GM23338 (cell line): ENCODE measurements at regions not wholly inside any gene's neighbourhood (a gene's known extent, or its start where the extent isn't known, plus 50 kb on each side); places are given as distances from the start of the nearest gene placed in this dataset.

Experiments used
- ATAC-seq: fragments of 200-7000 bp; cut with Tn5 transposase; 3 replicates; pipeline ENCODE4 v1.9.1; 2020
- DNase-seq: peaks from one replicate; pipeline ENCODE4 v3.0.0-alpha.2; 2015; ENCODE audit warnings: low spot score
- H2AFZ ChIP-seq: fragments of 200-600 bp; sonication (generic); 2 replicates; pipeline ENCODE4 v1.8.0; 2016; ENCODE audit warnings: antibody characterized with exemption, mild to moderate bottlenecking, moderate library complexity
- H3F3A ChIP-seq: fragments of 200-600 bp; sonication (generic); replicated peaks from 2 replicates; pipeline ENCODE4 v1.8.0; 2017; ENCODE audit warnings: antibody characterized with exemption, mixed run types, low read depth
- H3K27ac ChIP-seq: fragments of 200-600 bp; sonication (generic); 2 replicates; pipeline ENCODE4 v1.6.1; 2016; ENCODE audit warnings: low read depth
- H3K27me3 ChIP-seq: fragments of 200-600 bp; sonication (generic); 2 replicates; pipeline ENCODE4 v1.8.0; 2016; ENCODE audit warnings: mild to moderate bottlenecking, mixed run types, moderate library complexity; ENCODE audit not compliant: insufficient read depth
- H3K36me3 ChIP-seq: fragments of 200-600 bp; sonication (generic); 2 replicates; pipeline ENCODE4 v1.8.0; 2016; ENCODE audit warnings: mild to moderate bottlenecking; ENCODE audit not compliant: insufficient read depth
- H3K4me1 ChIP-seq: fragments of 200-600 bp; sonication (generic); 2 replicates; pipeline ENCODE4 v1.8.0; 2016; ENCODE audit warnings: mild to moderate bottlenecking, moderate library complexity; ENCODE audit not compliant: insufficient read depth
- H3K4me2 ChIP-seq: fragments of 200-600 bp; sonication (generic); 2 replicates; pipeline ENCODE4 v1.7.1; 2017; ENCODE audit warnings: mixed run types
- H3K4me3 ChIP-seq: fragments of 200-600 bp; sonication (generic); 2 replicates; pipeline ENCODE4 v1.6.1; 2016; ENCODE audit warnings: mixed run types
- H3K79me2 ChIP-seq: fragments of 200-600 bp; sonication (generic); replicated peaks from 2 replicates; pipeline ENCODE4 v1.8.0; 2017; ENCODE audit warnings: mild to moderate bottlenecking; ENCODE audit not compliant: insufficient read depth
- H3K9me2 ChIP-seq: fragments of 200-600 bp; sonication (generic); 2 replicates; pipeline ENCODE4 v1.8.0; 2017; ENCODE audit not compliant: insufficient read depth
- H4K20me1 ChIP-seq: fragments of 200-600 bp; sonication (generic); replicated peaks from 2 replicates; pipeline ENCODE4 v1.8.0; 2017; ENCODE audit warnings: mild to moderate bottlenecking; ENCODE audit not compliant: insufficient read depth
- H3K27ac Mint-ChIP-seq: 2 replicates; pipeline ENCODE4 v1.8.0; 2020; ENCODE audit warnings: inconsistent platforms, mild to moderate bottlenecking, moderate library complexity, mixed read lengths
- H3K27me3 Mint-ChIP-seq: 3 replicates; pipeline ENCODE4 v1.8.0; 2022; ENCODE audit warnings: low read depth, mild to moderate bottlenecking, moderate library complexity, mixed read lengths, inconsistent platforms; ENCODE audit not compliant: insufficient read depth, poor library complexity
- H3K36me3 Mint-ChIP-seq: 3 replicates; pipeline ENCODE4 v1.8.0; 2021; ENCODE audit warnings: low read depth, mild to moderate bottlenecking, inconsistent platforms, moderate library complexity, mixed read lengths
- H3K4me1 Mint-ChIP-seq: 3 replicates; pipeline ENCODE4 v1.8.0; 2020; ENCODE audit warnings: mild to moderate bottlenecking, inconsistent platforms, mixed read lengths
- H3K4me3 Mint-ChIP-seq: 3 replicates; pipeline ENCODE4 v1.8.0; 2021; ENCODE audit warnings: moderate library complexity, mild to moderate bottlenecking, inconsistent platforms, mixed read lengths
- H3K9me3 Mint-ChIP-seq: 3 replicates; pipeline ENCODE4 v1.8.0; 2020; ENCODE audit warnings: moderate library complexity, mild to moderate bottlenecking, inconsistent platforms, mixed read lengths
- CREB1 ChIP-seq: fragments of 250-450 bp; sonication (Bioruptor Pico); IDR thresholded peaks from 2 replicates; pipeline ENCODE4 v1.5.0; 2020; ENCODE audit warnings: low read depth, mild to moderate bottlenecking, moderate library complexity
- CTCF ChIP-seq, 2 experiments: fragments of 200-600 bp in 1 of 2; sonication (generic) in 1 of 2; conservative IDR thresholded peaks; 2 replicates each; pipeline versions ENCODE4 v1.5.1 to v1.6.1; 2016 to 2017; ENCODE audit warnings: antibody characterized with exemption in 2 of 2, low read depth in 2 of 2, mild to moderate bottlenecking in 2 of 2, moderate library complexity in 1 of 2
- ETS1 ChIP-seq: IDR thresholded peaks from 2 replicates; pipeline ENCODE4 v1.6.1; 2016; ENCODE audit warnings: antibody characterized with exemption
- EZH2phosphoT487 ChIP-seq: fragments of 200-600 bp; sonication (generic); IDR thresholded peaks from one replicate; pipeline ENCODE4 v1.8.1; 2018; ENCODE audit warnings: antibody characterized with exemption; ENCODE audit not compliant: unreplicated experiment
- NANOG ChIP-seq: IDR thresholded peaks from 2 replicates; pipeline ENCODE4 v1.6.1; 2016; ENCODE audit warnings: antibody characterized with exemption, borderline replicate concordance
- POLR2AphosphoS5 ChIP-seq: IDR thresholded peaks from 2 replicates; pipeline ENCODE4 v1.6.1; 2016; ENCODE audit warnings: antibody characterized with exemption, low read depth
- REST ChIP-seq: IDR thresholded peaks from one replicate; pipeline ENCODE4 v1.6.1; 2018; ENCODE audit warnings: antibody characterized with exemption; ENCODE audit not compliant: unreplicated experiment
- STAT1 ChIP-seq: IDR thresholded peaks from one replicate; pipeline ENCODE4 v1.6.1; 2016; ENCODE audit warnings: antibody characterized with exemption; ENCODE audit not compliant: unreplicated experiment
- ZNF114 ChIP-seq: fragments of 250-450 bp; sonication (Bioruptor Pico); IDR thresholded peaks from 2 replicates; pipeline ENCODE4 v1.5.0; 2020; ENCODE audit warnings: mild to moderate bottlenecking, moderate library complexity
- ZNF331 ChIP-seq: fragments of 250-450 bp; sonication (Bioruptor Pico); IDR thresholded peaks from 2 replicates; pipeline ENCODE4 v1.5.0; 2020; ENCODE audit warnings: low read depth, mild to moderate bottlenecking, moderate library complexity
- ZNF462 ChIP-seq: fragments of 250-450 bp; sonication (Bioruptor Pico); IDR thresholded peaks from 2 replicates; pipeline ENCODE4 v1.5.0; 2020; ENCODE audit warnings: mild to moderate bottlenecking, moderate library complexity

- TF ChIP-seq EZH2phosphoT487, result no peak
- no peak for TF ChIP-seq NANOG
- TF ChIP-seq ZNF331 (CRISPR knock-in tag), result no peak
- no peak for TF ChIP-seq POLR2AphosphoS5
- no peak for TF ChIP-seq CREB1 (CRISPR knock-in tag)
Observed at GRCh38 chr1:80994934-80995333, 805.8 kb upstream of the ADGRL2 start (continued).

DNA sequence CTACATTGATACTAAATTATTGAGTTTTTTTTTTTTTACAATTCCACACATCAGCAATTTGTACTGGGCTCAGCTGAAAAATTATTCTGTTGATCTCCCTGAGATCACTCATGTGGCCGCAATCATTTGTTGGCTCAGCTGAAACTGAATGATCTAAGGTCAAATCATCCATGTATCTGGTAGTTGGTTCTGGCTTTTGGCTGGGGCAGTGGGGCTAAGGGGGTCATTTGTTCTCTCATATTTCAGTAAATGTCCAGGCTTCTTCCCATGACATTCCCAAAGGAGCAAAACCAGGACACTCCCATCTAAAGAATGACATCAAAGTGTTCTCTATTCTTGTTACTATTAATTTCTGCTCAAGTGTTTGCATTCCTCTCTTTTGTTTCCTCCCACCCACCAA lies 806.7 kb upstream of the ADGRL2 start:
- Histone ChIP-seq H3K4me2 (no peak overlapping the region), H3K4me3 (no peak overlapping the region), H3K4me1 (peaks cover 5% of the 10 kb centered on the region; the same call in 1 of the 2 replicates), H3K36me3 (no peaks in the 10 kb centered on the region), H4K20me1 (no peaks in the 10 kb centered on the region), H2AFZ (no peak overlapping the region), H3K27ac (no peak overlapping the region), H3F3A (no peaks in the 10 kb centered on the region), H3K9me2 (no peaks in the 10 kb centered on the region; the same call in 1 of the 2 replicates), H3K27me3 (no peaks in the 10 kb centered on the region), H3K79me2 (no peaks in the 10 kb centered on the region)
- Mint-ChIP-seq H3K4me1 (peaks cover 10% of the 10 kb centered on the region), H3K9me3 (no peaks in the 10 kb centered on the region), H3K4me3 (no peak overlapping the region), H3K27me3 (no peaks in the 10 kb centered on the region), H3K36me3 (no peaks in the 10 kb centered on the region; the same call in 2 of the 3 replicates), H3K27ac (no peak overlapping the region)
- DNase-seq, result no peak
- ATAC-seq, result no peak
- TF ChIP-seq ETS1, result no peak
- TF ChIP-seq REST, result no peak
- TF ChIP-seq STAT1, result no peak
- TF ChIP-seq CTCF (conservative IDR thresholded peaks at IDR 0.05; ENCODE audit: low read depth in 2 of 2), result no peak
- TF ChIP-seq ZNF114 (CRISPR knock-in tag), result no peak
- no peak for TF ChIP-seq POLR2AphosphoS5
- no peak for TF ChIP-seq ZNF331 (CRISPR knock-in tag)
- no peak for TF ChIP-seq EZH2phosphoT487
- no peak for TF ChIP-seq ZNF462 (CRISPR knock-in tag)
- TF ChIP-seq NANOG, result no peak
